ENCODE measurements at regions not wholly inside any gene's neighbourhood (a gene's known extent, or its start where the extent isn't known, plus 50 kb on each side); places are given as distances from the start of the nearest gene placed in this dataset.

GRCh38 chr1:5430911-5431697, 561.1 kb downstream of the NPHP4 start:
- no peak for ATAC-seq
- Mint-ChIP-seq H3K4me1 (no peaks in the 10 kb centered on the region; the same call in 1 of the 2 replicates), H3K36me3 (peaks cover 79% of the 10 kb centered on the region), H3K9me3 (peaks cover 78% of the 10 kb centered on the region), H3K27me3 (ENCODE audit: low read depth) (peaks cover 10% of the 10 kb centered on the region), H3K27ac (no peak overlapping the region), H3K4me3 (no peak overlapping the region)
- CTCF ChIA-PET = no interaction called here
- no peak for TF ChIP-seq CREM (CRISPR knock-in tag; IDR thresholded peaks at IDR 0.05)
- POLR2A ChIA-PET = no interaction called here
- no peak for DNase-seq (ENCODE audit: low spot score)

GRCh38 chr1:5430136-5430535, 562.1 kb downstream of the NPHP4 start:
- peaks cover 10% of the 10 kb centered on the region for H3K27me3 Mint-ChIP-seq (ENCODE audit: low read depth)
- H3K36me3 Mint-ChIP-seq = peaks cover 79% of the 10 kb centered on the region
- peaks cover 78% of the 10 kb centered on the region for H3K9me3 Mint-ChIP-seq
- CTCF ChIA-PET = no interaction called here
- no peaks in the 10 kb centered on the region; the same call in 1 of the 2 replicates for H3K4me1 Mint-ChIP-seq
- no peak overlapping the region for H3K4me3 Mint-ChIP-seq
- TF ChIP-seq CDX4 (CRISPR knock-in tag; IDR thresholded peaks at IDR 0.05; ENCODE audit: borderline replicate concordance) = no peak
- TF ChIP-seq E2F1 (CRISPR knock-in tag; IDR thresholded peaks at IDR 0.05) = no peak
- TF ChIP-seq SOX15 (CRISPR knock-in tag; IDR thresholded peaks at IDR 0.05) = no peak
- TF ChIP-seq ZNF532 (CRISPR knock-in tag; IDR thresholded peaks at IDR 0.05; ENCODE audit: borderline replicate concordance) = no peak
- no peak for TF ChIP-seq IRF1 (CRISPR knock-in tag; IDR thresholded peaks at IDR 0.05)
- TF ChIP-seq JAZF1 (CRISPR knock-in tag; IDR thresholded peaks at IDR 0.05) = no peak
- TF ChIP-seq ZNF121 (CRISPR knock-in tag; IDR thresholded peaks at IDR 0.05) = no peak
- no peak for TF ChIP-seq CREB1 (CRISPR knock-in tag; IDR thresholded peaks at IDR 0.05)
- TF ChIP-seq ATF6 (CRISPR knock-in tag; IDR thresholded peaks at IDR 0.05) = no peak
- no peak for TF ChIP-seq ESRRA (CRISPR knock-in tag; IDR thresholded peaks at IDR 0.05; ENCODE audit: borderline replicate concordance)
- POLR2A ChIA-PET = no interaction called here
- H3K27ac Mint-ChIP-seq = no peak overlapping the region
- ATAC-seq (no peak), DNase-seq (ENCODE audit: low spot score) (no peak)

- Mint-ChIP-seq H3K27ac (no peak overlapping the region), H3K27me3 (ENCODE audit: low read depth) (peaks cover 9% of the 10 kb centered on the region), H3K36me3 (peaks cover 73% of the 10 kb centered on the region), H3K4me3 (no peak overlapping the region), H3K4me1 (no peaks in the 10 kb centered on the region; the same call in 1 of the 2 replicates), H3K9me3 (peaks cover 75% of the 10 kb centered on the region)
- no peak for DNase-seq (ENCODE audit: low spot score)
- no peak for ATAC-seq
- ChIA-PET POLR2A (no interaction called here), CTCF (no interaction called here)
- TF ChIP-seq NFATC4 (CRISPR knock-in tag; IDR thresholded peaks at IDR 0.05) (no peak), HMGA2 (CRISPR knock-in tag; IDR thresholded peaks at IDR 0.05) (no peak), ZNF138 (CRISPR knock-in tag; conservative IDR thresholded peaks at IDR 0.05) (no peak), MXD4 (CRISPR knock-in tag; IDR thresholded peaks at IDR 0.05; ENCODE audit: borderline replicate concordance) (no peak), IRF2 (CRISPR knock-in tag; IDR thresholded peaks at IDR 0.05; ENCODE audit: borderline replicate concordance, low read depth) (no peak), USF2 (CRISPR knock-in tag; IDR thresholded peaks at IDR 0.05) (no peak), MLX (CRISPR knock-in tag; IDR thresholded peaks at IDR 0.05) (no peak), TEAD4 (CRISPR knock-in tag; IDR thresholded peaks at IDR 0.05) (no peak), SMAD3 (CRISPR knock-in tag; IDR thresholded peaks at IDR 0.05; ENCODE audit: borderline replicate concordance) (no peak)
Measured at GRCh38 chr1:5428351-5428750, 563.9 kb downstream of the NPHP4 start.

All from WTC11 (cell line).